GM06990 (cell line): ENCODE measurements at regions not wholly inside any gene's neighbourhood (a gene's known extent, or its start where the extent isn't known, plus 50 kb on each side); places are given as distances from the start of the nearest gene placed in this dataset.

ENCODE experiments used
- DNase-seq: peaks from one replicate; pipeline ENCODE4 v3.0.0-alpha.2; 2011; ENCODE audit not compliant: insufficient read length; ENCODE audit errors: extremely low read depth
- H3K27me3 ChIP-seq: replicated peaks from 2 replicates; pipeline ENCODE4 v1.6.0; 2011; ENCODE audit warnings: low read length; ENCODE audit not compliant: control insufficient read depth, insufficient read depth
- H3K36me3 ChIP-seq: 2 replicates; pipeline ENCODE4 v1.5.1; 2011; ENCODE audit warnings: low read length; ENCODE audit not compliant: control insufficient read depth, insufficient read depth
- H3K4me3 ChIP-seq: replicated peaks from 2 replicates; pipeline ENCODE4 v1.5.1; 2011; ENCODE audit warnings: low read depth, mild to moderate bottlenecking, control low read depth, low read length
- TF ChIP-seq, protein P1 (sequence below): IDR thresholded peaks from 2 replicates; pipeline ENCODE4 v1.5.1; 2011; ENCODE audit warnings: low read length, control low read depth, mild to moderate bottlenecking, inconsistent platforms; ENCODE audit not compliant: insufficient read depth, poor library complexity, severe bottlenecking

DNA sequence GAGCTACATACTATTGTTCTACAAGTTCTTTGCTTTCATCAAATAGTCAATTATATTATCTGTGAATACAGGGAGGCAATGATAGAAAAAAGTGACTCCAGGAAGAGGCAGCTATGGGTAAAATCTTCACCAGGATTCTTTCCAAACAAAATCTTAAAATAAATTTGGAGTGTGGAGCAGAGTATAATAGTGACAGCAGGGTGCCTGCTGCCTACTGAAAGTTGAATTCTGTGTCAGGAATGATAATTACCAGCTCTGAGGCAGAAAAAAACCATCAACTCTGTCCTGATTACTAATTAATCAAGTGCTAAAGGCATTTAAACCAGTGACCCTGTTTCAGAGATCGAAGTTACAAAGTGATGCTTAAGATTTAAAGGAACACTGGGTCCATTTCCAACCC, 148.0 kb downstream of the DIPK2A start:
- TF ChIP-seq, protein P1, sequence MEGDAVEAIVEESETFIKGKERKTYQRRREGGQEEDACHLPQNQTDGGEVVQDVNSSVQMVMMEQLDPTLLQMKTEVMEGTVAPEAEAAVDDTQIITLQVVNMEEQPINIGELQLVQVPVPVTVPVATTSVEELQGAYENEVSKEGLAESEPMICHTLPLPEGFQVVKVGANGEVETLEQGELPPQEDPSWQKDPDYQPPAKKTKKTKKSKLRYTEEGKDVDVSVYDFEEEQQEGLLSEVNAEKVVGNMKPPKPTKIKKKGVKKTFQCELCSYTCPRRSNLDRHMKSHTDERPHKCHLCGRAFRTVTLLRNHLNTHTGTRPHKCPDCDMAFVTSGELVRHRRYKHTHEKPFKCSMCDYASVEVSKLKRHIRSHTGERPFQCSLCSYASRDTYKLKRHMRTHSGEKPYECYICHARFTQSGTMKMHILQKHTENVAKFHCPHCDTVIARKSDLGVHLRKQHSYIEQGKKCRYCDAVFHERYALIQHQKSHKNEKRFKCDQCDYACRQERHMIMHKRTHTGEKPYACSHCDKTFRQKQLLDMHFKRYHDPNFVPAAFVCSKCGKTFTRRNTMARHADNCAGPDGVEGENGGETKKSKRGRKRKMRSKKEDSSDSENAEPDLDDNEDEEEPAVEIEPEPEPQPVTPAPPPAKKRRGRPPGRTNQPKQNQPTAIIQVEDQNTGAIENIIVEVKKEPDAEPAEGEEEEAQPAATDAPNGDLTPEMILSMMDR, result no peak
- H3K27me3 ChIP-seq, result no peaks in the 10 kb centered on the region
- no peaks in the 10 kb centered on the region for H3K36me3 ChIP-seq
- H3K4me3 ChIP-seq, result no peak overlapping the region
- DNase-seq, result no peak

DNA sequence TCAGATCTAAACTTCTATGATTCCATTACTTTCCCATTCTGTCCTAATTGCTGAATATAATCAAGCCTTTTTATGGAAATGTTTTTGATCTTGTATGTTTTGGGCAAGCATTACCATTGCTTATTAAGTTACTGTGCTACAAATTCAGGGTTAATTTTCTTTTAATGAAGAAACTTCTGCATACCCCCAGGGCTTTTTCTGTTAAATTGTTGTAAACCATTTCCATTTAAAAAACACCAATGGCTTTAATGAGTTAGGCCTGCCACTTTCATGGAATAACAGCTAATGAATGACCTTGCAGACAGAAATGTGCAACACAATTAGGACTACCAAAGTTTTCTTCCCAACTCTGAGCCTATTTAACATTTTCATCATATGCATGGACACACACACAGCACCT, 150.0 kb downstream of the DIPK2A start:
- TF ChIP-seq, protein P1, result no peak
- no peak for DNase-seq
- Histone ChIP-seq H3K36me3 (no peaks in the 10 kb centered on the region), H3K4me3 (no peak overlapping the region), H3K27me3 (no peaks in the 10 kb centered on the region)

DNA sequence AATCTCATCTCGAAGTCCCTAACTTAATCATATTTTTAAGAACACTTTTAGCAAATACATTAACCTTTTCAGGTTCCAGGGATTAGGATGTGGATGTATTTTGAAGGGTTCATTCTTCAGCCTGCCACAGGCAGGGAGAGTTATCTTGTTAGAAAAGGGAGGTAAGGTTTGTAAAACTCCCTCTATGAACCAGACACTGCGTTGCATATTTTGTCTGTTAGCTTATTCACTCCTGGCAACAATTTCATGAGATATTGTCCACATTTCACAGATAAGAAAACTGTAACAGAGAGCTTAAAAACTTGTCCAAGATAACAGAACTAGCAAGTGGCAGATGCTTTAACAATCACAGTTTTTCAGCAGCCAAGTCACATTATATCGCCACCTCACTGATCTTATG, 155.4 kb downstream of the DIPK2A start:
- TF ChIP-seq, protein P1, result no peak
- no peak overlapping the region for H3K4me3 ChIP-seq
- H3K36me3 ChIP-seq, result no peaks in the 10 kb centered on the region
- H3K27me3 ChIP-seq, result no peaks in the 10 kb centered on the region
- no peak for DNase-seq

- Histone ChIP-seq H3K27me3 (no peaks in the 10 kb centered on the region), H3K4me3 (peak overlapping the region; percentile 44), H3K36me3 (no peaks in the 10 kb centered on the region)
- no peak for DNase-seq
- TF ChIP-seq, protein P1, result no peak
Observed at GRCh38 chr3:144127700-144128099, 156.1 kb downstream of the DIPK2A start.

DNA sequence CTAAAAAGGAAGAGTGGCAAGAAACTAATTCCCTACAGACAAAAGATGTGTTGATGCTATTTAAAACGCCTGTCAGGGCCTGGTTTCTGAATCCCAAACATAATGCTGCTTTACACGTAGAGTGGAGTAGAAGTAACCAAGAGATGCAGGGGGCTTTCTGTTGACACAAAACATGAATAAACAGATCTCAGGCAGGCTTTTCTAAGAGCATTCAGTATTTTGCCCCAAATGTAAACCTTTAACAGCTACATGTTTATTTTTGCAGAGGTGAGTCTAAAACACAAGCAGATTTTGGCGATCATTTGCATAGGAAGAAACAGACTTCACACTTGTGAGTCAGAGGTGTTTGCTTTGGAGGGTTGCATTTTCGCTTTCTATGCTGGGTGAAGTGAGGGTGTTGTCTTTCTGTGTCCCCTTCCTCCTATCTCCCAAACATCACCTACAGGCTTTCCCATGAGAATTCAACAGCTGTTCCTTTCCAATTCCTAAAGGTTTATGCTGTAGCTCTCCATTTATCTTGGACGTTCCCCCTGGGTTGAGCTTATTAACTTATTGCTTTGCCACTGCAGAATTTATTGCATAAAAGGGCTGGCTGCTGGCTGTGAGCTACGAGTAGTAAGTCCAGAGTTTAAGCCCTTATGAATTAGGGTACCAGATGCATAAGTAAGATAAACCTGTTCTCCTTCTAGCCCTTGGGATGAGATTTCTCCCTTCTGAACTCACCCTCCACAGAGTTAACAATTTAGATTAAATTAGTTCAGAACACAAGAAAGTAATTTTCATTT, 156.7 kb downstream of the DIPK2A start:
- TF ChIP-seq, protein P1, result no peak
- Histone ChIP-seq H3K36me3 (no peaks in the 10 kb centered on the region), H3K4me3 (peak overlapping the region; percentile 51), H3K27me3 (no peaks in the 10 kb centered on the region)
- DNase-seq, result peak; percentile 58
